ENCODE measurements at regions not wholly inside any gene's neighbourhood (a gene's known extent, or its start where the extent isn't known, plus 50 kb on each side); places are given as distances from the start of the nearest gene placed in this dataset.

- H3K9me1 ChIP-seq (ENCODE audit: insufficient read depth, low read length) = no peaks in the 10 kb centered on the region
- intact Hi-C loops (cut with micrococcal nuclease) (no loop called here), dilution Hi-C loops (cut with HindIII; ENCODE audit: low sequenced_read_pairs, unreplicated experiment) (no loop called here), in situ Hi-C loops (cut with MboI; ENCODE audit: low sequenced_read_pairs) (no loop called here)
- no peaks in the 10 kb centered on the region for H3K27me3 ChIP-seq (ENCODE audit: control insufficient read depth, insufficient read depth, low read length)
- H4K8ac ChIP-seq (ENCODE audit: low read depth in 2 of 2, low read length in 2 of 2) = peak overlapping the region in 1 of 2 experiments; percentile 27; a peak in 2 of 4 replicates
- H3K79me1 ChIP-seq (ENCODE audit: low read depth in 1 of 2, low read length in 2 of 2) = no peaks in the 10 kb centered on the region
- no peaks in the 10 kb centered on the region for H4K20me1 ChIP-seq (ENCODE audit: insufficient read depth, low read length)
- peak overlapping the region; percentile 43 for H2BK5ac ChIP-seq (ENCODE audit: low read depth, low read length, poor library complexity, severe bottlenecking)
- H3K4me2 ChIP-seq (ENCODE audit: low read depth, low read length) = peak overlapping the region; percentile 50; the same call in 1 of the 2 replicates
- peak overlapping the region; percentile 26; the same call in 1 of the 2 replicates for H4K91ac ChIP-seq (ENCODE audit: insufficient read depth, low read depth, low read length)
- H2AFZ ChIP-seq (replicated peaks; ENCODE audit: low read length, poor library complexity) = peak overlapping the region; percentile 1
- no peak overlapping the region for H3K9ac ChIP-seq (ENCODE audit: low read depth, low read length)
- ChIA-PET POLR2A (ENCODE audit: unreplicated experiment) (no interaction called here), CTCF (interaction anchor here (0.5 kb wide), 1 partner anchor 10 kb away, joined by 4 read pairs; no protein-coding TSS in a partner anchor)
- H2BK120ac ChIP-seq (ENCODE audit: low read depth, low read length) = peak overlapping the region; percentile 60; the same call in 1 of the 2 replicates
- TF ChIP-seq MAFK (IDR thresholded peaks at IDR 0.05; ENCODE audit: low read depth, low read length) = peak; percentile 95
- TF ChIP-seq, protein P1, sequence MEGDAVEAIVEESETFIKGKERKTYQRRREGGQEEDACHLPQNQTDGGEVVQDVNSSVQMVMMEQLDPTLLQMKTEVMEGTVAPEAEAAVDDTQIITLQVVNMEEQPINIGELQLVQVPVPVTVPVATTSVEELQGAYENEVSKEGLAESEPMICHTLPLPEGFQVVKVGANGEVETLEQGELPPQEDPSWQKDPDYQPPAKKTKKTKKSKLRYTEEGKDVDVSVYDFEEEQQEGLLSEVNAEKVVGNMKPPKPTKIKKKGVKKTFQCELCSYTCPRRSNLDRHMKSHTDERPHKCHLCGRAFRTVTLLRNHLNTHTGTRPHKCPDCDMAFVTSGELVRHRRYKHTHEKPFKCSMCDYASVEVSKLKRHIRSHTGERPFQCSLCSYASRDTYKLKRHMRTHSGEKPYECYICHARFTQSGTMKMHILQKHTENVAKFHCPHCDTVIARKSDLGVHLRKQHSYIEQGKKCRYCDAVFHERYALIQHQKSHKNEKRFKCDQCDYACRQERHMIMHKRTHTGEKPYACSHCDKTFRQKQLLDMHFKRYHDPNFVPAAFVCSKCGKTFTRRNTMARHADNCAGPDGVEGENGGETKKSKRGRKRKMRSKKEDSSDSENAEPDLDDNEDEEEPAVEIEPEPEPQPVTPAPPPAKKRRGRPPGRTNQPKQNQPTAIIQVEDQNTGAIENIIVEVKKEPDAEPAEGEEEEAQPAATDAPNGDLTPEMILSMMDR (conservative IDR thresholded peaks at IDR 0.05; ENCODE audit: low read depth, low read length) = no peak
- H2BK15ac ChIP-seq (ENCODE audit: low read depth, low read length) = no peak overlapping the region
- peak overlapping the region; percentile 61 for H3K4ac ChIP-seq (ENCODE audit: low read depth, low read length)
- no peak overlapping the region for H2AK9ac ChIP-seq (replicated peaks; ENCODE audit: low read depth, low read length, poor library complexity)
- H3K27ac ChIP-seq (ENCODE audit: insufficient read depth, low read length) = peak overlapping the region; percentile 17; the same call in 1 of the 2 replicates
- WGBS, 2 experiments (ENCODE audit: extremely low coverage in 2 of 2, insufficient read length in 1 of 2) = 0% methylated on average over 2 of the region's 5 CpGs; no CpG with 5 or more reads in 1 of the 2 experiments
- no peak overlapping the region for H3K14ac ChIP-seq (replicated peaks; ENCODE audit: low read depth, low read length)
- H4K5ac ChIP-seq (ENCODE audit: low read depth, low read length) = peak overlapping the region; percentile 85; the same call in 1 of the 2 replicates
- no peak overlapping the region for H3K23ac ChIP-seq (ENCODE audit: low read depth, low read length)
- ATAC-seq (ENCODE audit: low read depth) (no peak), DNase-seq (peak; percentile 55)
- no peak overlapping the region for H2AK5ac ChIP-seq (ENCODE audit: low read depth, low read length)
- H3K4me3 ChIP-seq (ENCODE audit: insufficient read depth, low read depth, low read length) = no peak overlapping the region
- H3K36me3 ChIP-seq (ENCODE audit: control insufficient read depth, insufficient read depth, low read length) = no peaks in the 10 kb centered on the region
- H3K9me3 ChIP-seq (ENCODE audit: control insufficient read depth, insufficient read depth, low read length) = peaks cover 4% of the 10 kb centered on the region; the same call in 1 of the 2 replicates
- peaks cover 3% of the 10 kb centered on the region for H3K4me1 ChIP-seq (ENCODE audit: control insufficient read depth, insufficient read depth, low read length)
- peak overlapping the region; percentile 42; the same call in 1 of the 2 replicates for H3K18ac ChIP-seq (ENCODE audit: low read depth, low read length)
- no peak overlapping the region for H3K56ac ChIP-seq (ENCODE audit: extremely low read depth, insufficient read depth, low read length)
- H2BK20ac ChIP-seq (ENCODE audit: low read depth, low read length) = peak overlapping the region; percentile 82; the same call in 1 of the 2 replicates
- no TSS peak for BruUV-seq (replicated peaks)
Measured at GRCh38 chrX:9163214-9163709, 129.3 kb upstream of the FAM9B start.

All from IMR-90 (cell line).